Progenitor cell of endocrine pancreas (in vitro differentiated cells): ENCODE measurements at regions not wholly inside any gene's neighbourhood (a gene's known extent, or its start where the extent isn't known, plus 50 kb on each side); places are given as distances from the start of the nearest gene placed in this dataset.

ENCODE experiments used
- DNase-seq: peaks from one replicate; pipeline ENCODE4 v3.0.0; 2021; ENCODE audit warnings: low spot score; ENCODE audit not compliant: unreplicated experiment
- H3K27ac Mint-ChIP-seq: 2 replicates; pipeline ENCODE4 v1.8.0; 2021; ENCODE audit warnings: mild to moderate bottlenecking, moderate library complexity, mixed read lengths
- H3K27me3 Mint-ChIP-seq: 2 replicates; pipeline ENCODE4 v1.8.0; 2021; ENCODE audit warnings: mixed read lengths
- H3K36me3 Mint-ChIP-seq: 2 replicates; pipeline ENCODE4 v1.8.0; 2022; ENCODE audit warnings: mixed read lengths; ENCODE audit not compliant: insufficient read depth
- H3K4me1 Mint-ChIP-seq: 2 replicates; pipeline ENCODE4 v1.8.0; 2021; ENCODE audit warnings: low read depth, mixed read lengths
- H3K4me3 Mint-ChIP-seq: 2 replicates; pipeline ENCODE4 v1.8.0; 2021; ENCODE audit warnings: low read depth, mild to moderate bottlenecking, moderate library complexity, mixed read lengths
- H3K9me3 Mint-ChIP-seq: 2 replicates; pipeline ENCODE4 v1.8.0; 2021; ENCODE audit warnings: low read depth, mixed read lengths
- TF ChIP-seq, protein P1 (sequence below): fragments of 200-600 bp; sonication (generic); IDR thresholded peaks from one replicate; pipeline ENCODE4 v1.5.0; 2021; ENCODE audit warnings: antibody characterized with exemption, mild to moderate bottlenecking; ENCODE audit not compliant: unreplicated experiment

DNA sequence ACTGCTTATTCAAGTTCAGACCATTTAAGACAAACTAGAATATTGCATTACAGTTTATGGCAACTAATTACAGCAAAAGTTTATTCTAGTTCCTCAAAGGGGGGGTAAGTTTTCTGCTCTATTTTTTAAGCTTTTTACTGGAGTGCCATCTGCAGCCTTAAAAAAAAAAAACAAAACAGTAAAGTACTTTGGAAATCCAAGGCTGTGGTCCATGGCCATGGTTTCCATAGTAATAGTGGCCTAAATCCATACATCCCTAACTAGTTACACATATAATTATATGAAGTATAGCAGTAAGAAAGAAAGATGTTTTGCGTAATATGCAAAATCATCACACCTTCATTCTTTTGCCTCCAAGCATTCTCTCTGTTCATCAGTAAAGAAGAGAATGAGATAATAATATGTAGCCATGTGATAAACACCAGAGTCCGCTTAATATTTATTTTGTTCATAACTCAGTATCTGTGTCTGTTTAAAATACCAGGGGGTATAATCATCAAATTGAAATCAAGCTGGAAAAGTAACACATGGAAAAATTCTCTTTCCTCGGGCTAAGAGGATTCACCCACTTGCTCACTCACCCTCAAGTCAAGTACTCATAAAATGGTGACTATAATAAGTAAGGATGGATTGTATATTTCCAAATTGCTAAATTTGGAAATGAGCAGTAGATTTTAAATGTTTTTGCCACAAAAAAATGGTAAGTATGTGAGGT lies 301.1 kb upstream of the RND3 start:
- DNase-seq, result no peak
- H3K36me3 Mint-ChIP-seq, result peaks cover 1% of the 10 kb centered on the region
- no peaks in the 10 kb centered on the region for H3K27me3 Mint-ChIP-seq
- H3K4me3 Mint-ChIP-seq, result no peak overlapping the region
- H3K4me1 Mint-ChIP-seq, result peaks cover 3% of the 10 kb centered on the region
- H3K27ac Mint-ChIP-seq, result no peak overlapping the region
- peaks cover 2% of the 10 kb centered on the region for H3K9me3 Mint-ChIP-seq
- TF ChIP-seq, protein P1, sequence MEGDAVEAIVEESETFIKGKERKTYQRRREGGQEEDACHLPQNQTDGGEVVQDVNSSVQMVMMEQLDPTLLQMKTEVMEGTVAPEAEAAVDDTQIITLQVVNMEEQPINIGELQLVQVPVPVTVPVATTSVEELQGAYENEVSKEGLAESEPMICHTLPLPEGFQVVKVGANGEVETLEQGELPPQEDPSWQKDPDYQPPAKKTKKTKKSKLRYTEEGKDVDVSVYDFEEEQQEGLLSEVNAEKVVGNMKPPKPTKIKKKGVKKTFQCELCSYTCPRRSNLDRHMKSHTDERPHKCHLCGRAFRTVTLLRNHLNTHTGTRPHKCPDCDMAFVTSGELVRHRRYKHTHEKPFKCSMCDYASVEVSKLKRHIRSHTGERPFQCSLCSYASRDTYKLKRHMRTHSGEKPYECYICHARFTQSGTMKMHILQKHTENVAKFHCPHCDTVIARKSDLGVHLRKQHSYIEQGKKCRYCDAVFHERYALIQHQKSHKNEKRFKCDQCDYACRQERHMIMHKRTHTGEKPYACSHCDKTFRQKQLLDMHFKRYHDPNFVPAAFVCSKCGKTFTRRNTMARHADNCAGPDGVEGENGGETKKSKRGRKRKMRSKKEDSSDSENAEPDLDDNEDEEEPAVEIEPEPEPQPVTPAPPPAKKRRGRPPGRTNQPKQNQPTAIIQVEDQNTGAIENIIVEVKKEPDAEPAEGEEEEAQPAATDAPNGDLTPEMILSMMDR, result no peak

DNA sequence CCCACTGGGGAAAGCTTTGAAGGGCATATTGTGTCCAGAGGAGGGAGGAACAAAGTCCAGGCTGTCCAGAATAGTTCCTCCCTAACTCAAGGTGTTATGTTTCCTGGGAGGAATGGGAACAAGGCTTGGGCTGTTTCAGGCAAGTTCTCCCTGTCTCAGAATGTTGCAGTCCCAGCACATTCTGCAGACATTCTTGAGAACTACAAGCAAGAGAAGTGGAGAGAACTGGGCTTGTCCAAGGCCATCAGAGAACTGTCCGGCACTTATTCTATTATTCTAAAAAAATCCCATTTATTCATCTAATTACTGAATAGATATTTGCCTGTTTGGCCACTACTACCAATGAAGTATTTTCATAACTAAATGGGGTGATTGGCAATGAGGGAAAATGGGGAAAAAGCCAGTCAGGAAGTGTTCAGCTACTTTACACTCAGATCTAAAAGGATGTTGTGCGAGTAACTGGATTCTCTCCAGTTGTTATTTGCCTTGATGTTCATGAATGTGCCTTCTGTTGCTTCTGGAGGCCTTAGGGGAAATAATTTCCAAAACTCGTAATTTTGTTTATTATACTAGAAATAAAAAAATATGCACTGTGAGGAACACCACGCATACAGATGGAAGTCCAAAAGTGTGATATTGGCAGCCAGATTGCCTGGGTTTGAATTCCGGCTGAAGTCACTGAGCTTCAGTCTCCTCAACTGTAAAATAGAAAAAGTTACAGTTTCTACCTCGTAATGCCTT lies 300.1 kb upstream of the RND3 start:
- no peak overlapping the region for H3K27ac Mint-ChIP-seq
- TF ChIP-seq, protein P1, result no peak
- DNase-seq, result no peak
- peaks cover 2% of the 10 kb centered on the region for H3K9me3 Mint-ChIP-seq
- H3K27me3 Mint-ChIP-seq, result no peaks in the 10 kb centered on the region
- H3K4me3 Mint-ChIP-seq, result no peak overlapping the region
- H3K4me1 Mint-ChIP-seq, result peaks cover 3% of the 10 kb centered on the region
- H3K36me3 Mint-ChIP-seq, result peaks cover 1% of the 10 kb centered on the region

DNA sequence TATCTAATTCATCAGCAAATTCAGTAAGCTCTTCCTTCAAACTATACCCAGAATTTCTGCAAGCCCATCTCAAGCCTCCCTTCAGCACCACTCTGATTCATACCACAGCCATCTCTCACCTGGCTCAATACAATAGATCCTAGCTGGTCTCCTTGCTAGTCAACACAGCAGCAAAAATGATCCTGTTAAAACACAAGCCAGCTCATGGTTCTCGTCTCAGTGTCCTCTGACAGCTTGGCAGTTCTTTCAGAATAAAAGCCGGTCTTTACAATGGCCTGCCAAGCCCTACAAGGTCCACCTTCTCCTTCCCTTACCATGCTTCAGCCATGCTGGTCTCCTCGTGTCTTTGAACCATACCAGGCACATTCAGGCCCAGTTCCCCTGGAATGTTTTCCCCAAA lies 296.9 kb upstream of the RND3 start:
- no peak overlapping the region for H3K4me3 Mint-ChIP-seq
- no peak for DNase-seq
- no peaks in the 10 kb centered on the region for H3K9me3 Mint-ChIP-seq
- TF ChIP-seq, protein P1, result no peak
- H3K27ac Mint-ChIP-seq, result no peak overlapping the region
- no peaks in the 10 kb centered on the region for H3K36me3 Mint-ChIP-seq
- H3K27me3 Mint-ChIP-seq, result no peaks in the 10 kb centered on the region
- H3K4me1 Mint-ChIP-seq, result peaks cover 3% of the 10 kb centered on the region

DNA sequence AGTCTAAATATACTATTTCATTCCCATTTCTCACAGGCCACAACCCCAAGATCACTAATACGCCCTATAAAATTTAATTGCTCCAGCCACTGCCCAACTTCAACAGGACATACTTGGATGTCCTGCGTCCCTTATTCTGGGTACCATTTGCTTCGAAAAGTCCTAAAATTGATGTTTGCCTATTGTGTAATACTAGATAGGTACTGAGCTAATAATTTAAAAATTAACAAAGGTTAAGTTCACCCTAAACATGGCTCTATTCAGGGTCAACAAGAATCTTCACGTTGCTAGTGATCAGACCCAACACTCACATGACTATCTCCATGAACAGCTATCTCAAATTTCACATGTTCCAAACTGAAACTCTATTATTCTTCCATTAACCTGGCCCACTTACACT lies 296.4 kb upstream of the RND3 start:
- Mint-ChIP-seq H3K27ac (no peak overlapping the region), H3K36me3 (no peaks in the 10 kb centered on the region), H3K27me3 (no peaks in the 10 kb centered on the region), H3K4me3 (no peak overlapping the region), H3K4me1 (peaks cover 3% of the 10 kb centered on the region), H3K9me3 (no peaks in the 10 kb centered on the region)
- TF ChIP-seq, protein P1, result no peak
- DNase-seq, result no peak

DNA sequence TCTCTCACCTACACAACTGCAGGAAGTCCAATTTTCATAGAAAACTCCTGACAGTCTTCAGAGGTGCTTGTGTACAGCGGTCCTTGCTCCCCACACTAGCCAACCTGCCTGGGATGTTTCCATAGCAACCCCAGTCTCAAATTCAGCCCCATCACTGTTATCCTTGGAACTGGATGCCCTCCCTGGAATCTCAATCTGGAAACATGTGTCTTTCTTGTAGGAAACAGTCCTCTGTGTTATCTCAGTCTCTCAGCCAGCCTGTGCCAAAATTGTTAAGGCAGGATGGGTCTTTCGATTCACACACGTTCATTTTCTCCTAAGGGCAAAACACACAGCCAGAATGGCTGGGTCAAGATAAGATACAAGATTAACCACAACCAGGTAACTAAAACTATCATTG lies 295.5 kb upstream of the RND3 start:
- TF ChIP-seq, protein P1, result no peak
- Mint-ChIP-seq H3K27ac (no peak overlapping the region), H3K27me3 (no peaks in the 10 kb centered on the region), H3K36me3 (no peaks in the 10 kb centered on the region), H3K4me1 (peaks cover 7% of the 10 kb centered on the region), H3K9me3 (no peaks in the 10 kb centered on the region), H3K4me3 (no peak overlapping the region)
- DNase-seq, result no peak
